Mucosa of stomach (tissue), 1 donor: ENCODE measurements at regions not wholly inside any gene's neighbourhood (a gene's known extent, or its start where the extent isn't known, plus 50 kb on each side); places are given as distances from the start of the nearest gene placed in this dataset.

Experiments used
- H3K27me3 ChIP-seq: one replicate; pipeline ENCODE4 v1.7.0; 2013; ENCODE audit warnings: mild to moderate bottlenecking, low read length; ENCODE audit not compliant: control insufficient read depth, insufficient read depth
- H3K36me3 ChIP-seq: one replicate; pipeline ENCODE4 v1.7.0; 2013; ENCODE audit warnings: low read length; ENCODE audit not compliant: control insufficient read depth, insufficient read depth
- H3K4me1 ChIP-seq: one replicate; pipeline ENCODE4 v1.7.0; 2013; ENCODE audit warnings: mild to moderate bottlenecking, low read length; ENCODE audit not compliant: control insufficient read depth, insufficient read depth
- H3K4me3 ChIP-seq: one replicate; pipeline ENCODE4 v1.7.0; 2013; ENCODE audit warnings: low read length
- H3K9ac ChIP-seq: one replicate; pipeline ENCODE4 v1.7.0; 2013; ENCODE audit warnings: mild to moderate bottlenecking, low read length, moderate library complexity
- H3K9me3 ChIP-seq: one replicate; pipeline ENCODE4 v1.7.0; 2013; ENCODE audit warnings: mild to moderate bottlenecking, low read length, moderate library complexity; ENCODE audit not compliant: control insufficient read depth
- donor health status: Pancreatic carcinoma.

GRCh38 chr2:40886100-40886499, 434.2 kb upstream of the SLC8A1 start:
- no peaks in the 10 kb centered on the region for H3K27me3 ChIP-seq
- H3K9me3 ChIP-seq, result no peaks in the 10 kb centered on the region
- H3K4me1 ChIP-seq, result no peaks in the 10 kb centered on the region
- no peak overlapping the region for H3K9ac ChIP-seq
- H3K4me3 ChIP-seq, result no peak overlapping the region
- no peaks in the 10 kb centered on the region for H3K36me3 ChIP-seq

DNA sequence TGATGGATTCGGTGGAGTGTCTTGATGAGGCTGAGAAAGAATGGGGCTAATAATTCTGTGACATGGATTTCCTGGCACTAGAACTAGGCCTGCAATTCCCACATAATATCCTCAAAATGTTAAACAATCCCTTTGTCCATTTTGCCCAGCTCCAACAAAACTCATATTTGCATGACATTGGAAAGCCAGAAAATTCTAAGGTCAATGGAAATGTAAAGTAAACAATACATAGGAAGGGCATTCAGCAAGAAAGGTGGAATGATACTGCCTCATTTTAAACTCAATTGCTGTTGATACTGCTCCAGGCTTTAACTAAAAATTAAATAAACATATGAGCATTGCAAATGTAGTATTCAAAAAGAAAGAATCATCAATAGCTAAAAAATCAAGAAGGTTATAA, 434.8 kb upstream of the SLC8A1 start:
- Histone ChIP-seq H3K36me3 (no peaks in the 10 kb centered on the region), H3K9me3 (no peaks in the 10 kb centered on the region), H3K4me1 (no peaks in the 10 kb centered on the region), H3K27me3 (no peaks in the 10 kb centered on the region), H3K9ac (no peak overlapping the region), H3K4me3 (no peak overlapping the region)

DNA sequence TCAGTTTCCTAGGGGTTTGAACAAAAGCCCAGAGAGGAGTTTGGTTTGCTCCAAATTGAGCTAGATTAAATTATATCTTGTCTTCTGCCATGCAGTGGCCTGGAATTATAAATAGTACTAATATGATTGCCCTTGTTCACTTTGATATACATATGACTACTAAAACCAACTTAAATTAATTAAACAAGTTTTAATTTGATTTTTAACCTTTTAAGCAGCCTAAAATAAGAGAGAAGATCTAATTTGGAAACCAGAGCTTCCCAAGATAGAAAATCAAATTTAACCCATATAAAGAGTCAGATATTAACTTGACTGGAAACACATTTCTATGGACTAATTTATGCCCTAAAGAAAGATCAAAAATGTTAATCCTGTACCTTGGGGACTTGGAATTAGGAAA, 444.5 kb upstream of the SLC8A1 start:
- H3K27me3 ChIP-seq, result no peaks in the 10 kb centered on the region
- H3K36me3 ChIP-seq, result no peaks in the 10 kb centered on the region
- H3K9ac ChIP-seq, result no peak overlapping the region
- no peaks in the 10 kb centered on the region for H3K4me1 ChIP-seq
- no peak overlapping the region for H3K4me3 ChIP-seq
- no peaks in the 10 kb centered on the region for H3K9me3 ChIP-seq

DNA sequence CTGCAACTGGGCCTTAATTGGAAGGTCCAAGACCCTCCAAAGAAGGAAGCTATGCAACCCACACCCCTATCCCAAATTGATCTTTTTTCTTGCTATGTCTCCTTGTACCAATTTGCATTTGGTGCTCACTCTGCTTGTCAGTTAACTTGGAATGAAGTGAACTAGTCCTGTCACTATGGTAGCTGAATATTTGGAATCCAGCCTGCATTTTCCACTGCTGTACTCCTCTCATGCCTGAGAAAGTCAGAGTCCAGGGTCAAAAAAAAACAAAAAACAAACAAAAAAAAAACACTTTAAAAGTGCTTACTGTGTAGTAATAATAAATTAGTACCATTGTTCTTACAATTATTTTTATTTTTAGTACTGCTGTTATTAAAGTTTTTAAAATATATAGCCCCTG, 462.8 kb upstream of the SLC8A1 start:
- H3K9me3 ChIP-seq, result no peaks in the 10 kb centered on the region
- no peak overlapping the region for H3K4me3 ChIP-seq
- H3K36me3 ChIP-seq, result no peaks in the 10 kb centered on the region
- H3K27me3 ChIP-seq, result no peaks in the 10 kb centered on the region
- no peak overlapping the region for H3K9ac ChIP-seq
- H3K4me1 ChIP-seq, result no peaks in the 10 kb centered on the region

DNA sequence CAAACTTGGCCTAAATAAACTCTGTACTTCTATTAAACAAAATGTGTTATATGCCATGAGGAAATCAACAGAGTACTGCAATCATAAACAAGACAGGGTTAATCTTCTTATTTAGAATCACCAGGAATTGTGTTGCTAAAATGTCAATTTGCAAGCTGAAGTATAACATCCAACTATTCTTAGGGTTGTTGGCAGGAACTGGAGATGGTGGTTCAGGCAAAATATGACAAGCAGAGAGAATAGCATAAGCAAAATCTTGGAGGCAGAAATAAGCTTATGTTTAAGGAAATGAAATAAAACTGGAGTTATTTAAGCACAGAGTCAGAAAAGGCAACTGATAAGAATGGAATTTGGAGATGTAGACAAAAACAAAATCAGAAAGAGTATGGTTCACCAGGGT, 463.8 kb upstream of the SLC8A1 start:
- H3K4me1 ChIP-seq, result no peaks in the 10 kb centered on the region
- H3K9ac ChIP-seq, result no peak overlapping the region
- H3K4me3 ChIP-seq, result no peak overlapping the region
- no peaks in the 10 kb centered on the region for H3K27me3 ChIP-seq
- no peaks in the 10 kb centered on the region for H3K9me3 ChIP-seq
- H3K36me3 ChIP-seq, result no peaks in the 10 kb centered on the region

DNA sequence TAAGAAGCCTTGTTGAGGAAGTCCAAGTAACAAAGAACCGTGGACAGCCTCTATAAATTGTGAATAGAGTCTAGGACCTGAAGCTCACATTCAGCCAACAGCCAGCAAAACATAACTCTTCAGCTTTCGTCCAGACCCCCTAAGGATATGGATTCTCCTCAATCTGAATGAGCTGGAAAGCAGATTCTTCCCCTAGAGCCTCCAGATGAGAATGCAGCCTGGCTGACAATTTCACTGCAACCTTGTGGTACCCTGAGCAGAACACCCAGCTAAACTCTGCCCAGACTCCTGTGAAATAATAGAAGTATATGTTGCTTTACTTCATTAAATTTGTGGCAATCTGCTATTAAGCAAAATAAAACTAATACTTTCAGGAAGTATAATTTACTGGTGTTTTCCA, 483.5 kb upstream of the SLC8A1 start:
- Histone ChIP-seq H3K4me1 (no peaks in the 10 kb centered on the region), H3K9ac (no peak overlapping the region), H3K9me3 (no peaks in the 10 kb centered on the region), H3K27me3 (no peaks in the 10 kb centered on the region), H3K4me3 (no peak overlapping the region), H3K36me3 (no peaks in the 10 kb centered on the region)

GRCh38 chr2:40937284-40937683, 485.4 kb upstream of the SLC8A1 start:
- Histone ChIP-seq H3K27me3 (no peaks in the 10 kb centered on the region), H3K9me3 (no peaks in the 10 kb centered on the region), H3K36me3 (no peaks in the 10 kb centered on the region), H3K4me1 (no peaks in the 10 kb centered on the region), H3K9ac (no peak overlapping the region), H3K4me3 (no peak overlapping the region)

DNA sequence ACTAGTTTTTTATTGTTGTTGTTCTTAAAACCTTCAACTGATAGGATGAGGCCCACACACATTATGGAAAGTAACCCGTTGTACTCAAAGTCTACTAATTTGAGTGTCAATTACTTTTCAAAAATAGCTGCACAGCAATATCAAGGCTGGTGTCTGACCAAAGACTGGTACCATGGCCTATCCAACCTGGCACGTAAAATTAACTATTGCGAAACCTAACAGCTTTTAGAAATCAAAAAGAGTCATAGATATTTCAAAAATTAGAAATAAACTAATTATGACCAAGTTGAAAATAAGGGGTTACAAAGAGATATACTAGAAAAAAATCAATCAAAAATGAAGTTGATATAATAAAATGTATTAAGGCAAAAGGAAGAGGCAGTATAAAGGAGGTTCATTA, 501.5 kb upstream of the SLC8A1 start:
- no peaks in the 10 kb centered on the region for H3K36me3 ChIP-seq
- no peaks in the 10 kb centered on the region for H3K4me1 ChIP-seq
- H3K27me3 ChIP-seq, result no peaks in the 10 kb centered on the region
- no peaks in the 10 kb centered on the region for H3K9me3 ChIP-seq
- no peak overlapping the region for H3K4me3 ChIP-seq
- no peak overlapping the region for H3K9ac ChIP-seq

- Histone ChIP-seq H3K4me3 (no peak overlapping the region), H3K36me3 (no peaks in the 10 kb centered on the region), H3K9me3 (no peaks in the 10 kb centered on the region), H3K27me3 (no peaks in the 10 kb centered on the region), H3K4me1 (no peaks in the 10 kb centered on the region), H3K9ac (no peak overlapping the region)
Observed at GRCh38 chr2:40955042-40955441, 503.2 kb upstream of the SLC8A1 start.

DNA sequence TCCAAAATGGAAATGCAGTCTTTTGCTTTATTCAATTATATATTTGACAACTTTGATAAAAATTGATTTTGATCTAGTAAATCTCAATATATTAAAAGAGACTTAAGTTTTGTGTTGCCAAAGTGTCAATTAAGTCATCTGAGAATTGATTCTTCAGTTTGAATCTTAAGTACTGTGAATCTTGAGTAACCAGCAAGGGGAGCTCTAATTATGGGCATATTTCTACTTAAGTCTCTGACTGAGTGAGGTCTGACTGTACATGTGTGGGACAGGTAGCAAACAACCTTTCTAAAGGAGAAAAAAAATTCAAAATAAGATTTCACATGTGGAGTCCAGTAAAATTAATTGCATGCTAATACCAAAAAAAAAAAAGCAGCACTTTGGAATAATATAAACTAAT, 503.7 kb upstream of the SLC8A1 start:
- Histone ChIP-seq H3K9me3 (no peaks in the 10 kb centered on the region), H3K4me3 (no peak overlapping the region), H3K4me1 (no peaks in the 10 kb centered on the region), H3K27me3 (no peaks in the 10 kb centered on the region), H3K9ac (no peak overlapping the region), H3K36me3 (no peaks in the 10 kb centered on the region)

DNA sequence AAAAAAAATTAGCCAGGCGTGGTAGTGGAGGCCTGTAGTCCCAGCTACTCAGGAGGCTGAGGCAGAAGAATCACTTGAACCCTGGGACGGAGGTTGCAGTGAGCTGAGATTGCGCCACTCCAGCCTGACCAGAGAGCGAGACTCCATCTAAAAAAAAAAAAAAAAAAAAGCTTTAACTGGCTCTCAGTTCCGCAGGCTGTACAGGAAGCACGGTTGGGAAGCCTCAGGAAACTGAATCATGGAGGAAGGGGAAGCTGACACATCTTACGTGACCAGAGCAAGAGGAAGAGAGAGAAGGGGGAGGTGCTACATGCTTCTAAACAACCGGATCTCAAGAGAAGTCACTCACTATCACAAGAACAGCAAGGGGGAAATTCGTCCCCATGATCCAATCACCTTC, 505.6 kb upstream of the SLC8A1 start:
- Histone ChIP-seq H3K9me3 (no peaks in the 10 kb centered on the region), H3K27me3 (no peaks in the 10 kb centered on the region), H3K4me1 (no peaks in the 10 kb centered on the region), H3K4me3 (no peak overlapping the region), H3K9ac (no peak overlapping the region), H3K36me3 (no peaks in the 10 kb centered on the region)

DNA sequence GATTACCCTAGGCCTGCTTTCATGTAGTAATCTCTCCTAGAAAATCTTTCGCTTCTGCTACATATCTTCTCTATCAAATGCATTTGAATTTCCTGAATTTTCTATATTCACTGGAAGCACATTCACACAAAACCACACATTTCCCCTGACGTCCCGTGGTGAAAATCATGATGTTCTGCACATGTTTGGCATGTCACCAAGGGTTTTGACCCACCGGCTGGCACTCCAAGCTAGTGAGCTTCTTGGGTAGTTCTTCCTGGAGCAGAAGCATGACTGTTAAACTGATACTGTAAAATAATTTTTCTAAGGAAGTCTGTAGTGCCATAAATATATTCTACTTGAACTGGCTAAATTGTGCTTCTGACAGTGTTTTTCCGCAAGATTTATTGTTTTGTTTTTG, 510.1 kb upstream of the SLC8A1 start:
- Histone ChIP-seq H3K4me1 (no peaks in the 10 kb centered on the region), H3K27me3 (no peaks in the 10 kb centered on the region), H3K4me3 (no peak overlapping the region), H3K36me3 (no peaks in the 10 kb centered on the region), H3K9me3 (no peaks in the 10 kb centered on the region), H3K9ac (no peak overlapping the region)

- H3K4me3 ChIP-seq, result no peak overlapping the region
- no peak overlapping the region for H3K9ac ChIP-seq
- H3K27me3 ChIP-seq, result no peaks in the 10 kb centered on the region
- no peaks in the 10 kb centered on the region for H3K4me1 ChIP-seq
- H3K36me3 ChIP-seq, result no peaks in the 10 kb centered on the region
- no peaks in the 10 kb centered on the region for H3K9me3 ChIP-seq
Observed at GRCh38 chr2:40964509-40965250, 512.8 kb upstream of the SLC8A1 start.
